Neural crest cell (in vitro differentiated cells): ENCODE measurements at regions not wholly inside any gene's neighbourhood (a gene's known extent, or its start where the extent isn't known, plus 50 kb on each side); places are given as distances from the start of the nearest gene placed in this dataset.

Experiments used
- DNase-seq: peaks from one replicate; pipeline ENCODE4 v3.0.0; 2021; ENCODE audit warnings: low read depth, mixed read lengths, low spot score
- H3K27ac Mint-ChIP-seq: one replicate; pipeline ENCODE4 v1.8.0; 2021; ENCODE audit warnings: mild to moderate bottlenecking, mixed read lengths; ENCODE audit not compliant: unreplicated experiment
- H3K27me3 Mint-ChIP-seq: 2 replicates; pipeline ENCODE4 v1.8.0; 2021; ENCODE audit warnings: low read depth, mild to moderate bottlenecking, mixed read lengths
- H3K36me3 Mint-ChIP-seq: 2 replicates; pipeline ENCODE4 v1.8.0; 2021; ENCODE audit warnings: low read depth, mild to moderate bottlenecking, mixed read lengths
- H3K4me1 Mint-ChIP-seq: 2 replicates; pipeline ENCODE4 v1.8.0; 2021; ENCODE audit warnings: mixed read lengths
- H3K4me3 Mint-ChIP-seq: one replicate; pipeline ENCODE4 v1.8.0; 2021; ENCODE audit warnings: mild to moderate bottlenecking, mixed read lengths
- H3K9me3 Mint-ChIP-seq: 2 replicates; pipeline ENCODE4 v1.8.0; 2021; ENCODE audit warnings: mixed read lengths
- CTCF ChIP-seq: fragments of 200-600 bp; sonication (generic); conservative IDR thresholded peaks from 2 replicates; pipeline ENCODE4 v1.5.0; 2021; ENCODE audit warnings: antibody characterized with exemption, mild to moderate bottlenecking

GRCh38 chr5:138626333-138626944 is 51.2 kb upstream of the HSPA9 start:
- TF ChIP-seq CTCF: no peak
- no peak for DNase-seq
- Mint-ChIP-seq H3K27me3 (no peaks in the 10 kb centered on the region), H3K9me3 (no peaks in the 10 kb centered on the region), H3K4me1 (peaks cover 8% of the 10 kb centered on the region), H3K27ac (no peak overlapping the region), H3K4me3 (no peak overlapping the region), H3K36me3 (no peaks in the 10 kb centered on the region)

- no peak for DNase-seq
- no peak overlapping the region for H3K27ac Mint-ChIP-seq
- H3K4me1 Mint-ChIP-seq: peaks cover 8% of the 10 kb centered on the region
- TF ChIP-seq CTCF: no peak
- no peak overlapping the region for H3K4me3 Mint-ChIP-seq
- H3K27me3 Mint-ChIP-seq: no peaks in the 10 kb centered on the region
- no peaks in the 10 kb centered on the region for H3K9me3 Mint-ChIP-seq
- H3K36me3 Mint-ChIP-seq: no peaks in the 10 kb centered on the region
These were observed 49.9 kb upstream of the HSPA9 start for GRCh38 chr5:138625134-138625533.
